ENCODE measurements at regions not wholly inside any gene's neighbourhood (a gene's known extent, or its start where the extent isn't known, plus 50 kb on each side); places are given as distances from the start of the nearest gene placed in this dataset.

DNA sequence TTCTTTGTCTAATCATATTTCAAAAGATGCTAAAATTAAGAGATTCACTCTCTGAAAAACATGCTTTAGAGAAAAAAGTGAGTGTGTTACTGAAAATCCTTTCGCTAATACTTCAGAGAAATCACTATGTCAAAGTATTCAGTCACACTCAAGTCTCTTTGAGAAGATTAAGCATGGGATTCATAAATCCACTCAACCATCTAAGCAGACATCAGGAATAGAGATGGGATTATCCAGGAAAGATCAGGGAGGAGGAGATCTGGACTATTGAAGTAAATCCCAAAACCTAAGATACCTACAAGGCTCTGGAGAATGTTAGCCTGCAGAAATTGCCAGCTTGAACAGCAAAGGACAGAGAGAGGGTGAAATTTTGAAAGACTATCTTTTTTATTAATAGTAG, 317.2 kb upstream of the ACO1 start:
- TF ChIP-seq ZNF274 (IDR thresholded peaks at IDR 0.05; ENCODE audit: borderline replicate concordance, extremely low read depth, low read length), result no peak
- no peak for TF ChIP-seq RAD21 (IDR thresholded peaks at IDR 0.05 in 1 of 2, conservative IDR thresholded peaks at IDR 0.05 in 1 of 2; ENCODE audit: low read depth in 2 of 2, low read length in 2 of 2)
- TF ChIP-seq EGR1 (IDR thresholded peaks at IDR 0.05; ENCODE audit: borderline replicate concordance, low read depth, low read length), result no peak
- TF ChIP-seq, protein P1, sequence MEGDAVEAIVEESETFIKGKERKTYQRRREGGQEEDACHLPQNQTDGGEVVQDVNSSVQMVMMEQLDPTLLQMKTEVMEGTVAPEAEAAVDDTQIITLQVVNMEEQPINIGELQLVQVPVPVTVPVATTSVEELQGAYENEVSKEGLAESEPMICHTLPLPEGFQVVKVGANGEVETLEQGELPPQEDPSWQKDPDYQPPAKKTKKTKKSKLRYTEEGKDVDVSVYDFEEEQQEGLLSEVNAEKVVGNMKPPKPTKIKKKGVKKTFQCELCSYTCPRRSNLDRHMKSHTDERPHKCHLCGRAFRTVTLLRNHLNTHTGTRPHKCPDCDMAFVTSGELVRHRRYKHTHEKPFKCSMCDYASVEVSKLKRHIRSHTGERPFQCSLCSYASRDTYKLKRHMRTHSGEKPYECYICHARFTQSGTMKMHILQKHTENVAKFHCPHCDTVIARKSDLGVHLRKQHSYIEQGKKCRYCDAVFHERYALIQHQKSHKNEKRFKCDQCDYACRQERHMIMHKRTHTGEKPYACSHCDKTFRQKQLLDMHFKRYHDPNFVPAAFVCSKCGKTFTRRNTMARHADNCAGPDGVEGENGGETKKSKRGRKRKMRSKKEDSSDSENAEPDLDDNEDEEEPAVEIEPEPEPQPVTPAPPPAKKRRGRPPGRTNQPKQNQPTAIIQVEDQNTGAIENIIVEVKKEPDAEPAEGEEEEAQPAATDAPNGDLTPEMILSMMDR (IDR thresholded peaks at IDR 0.05; ENCODE audit: control extremely low read depth in 1 of 3, insufficient read depth in 1 of 3, low read depth in 1 of 3, low read length in 3 of 3), result no peak
- no peak for TF ChIP-seq RFX5 (IDR thresholded peaks at IDR 0.05; ENCODE audit: borderline replicate concordance, low read depth, low read length)
- TF ChIP-seq POLR2A (IDR thresholded peaks at IDR 0.05; ENCODE audit: control extremely low read depth in 1 of 2, low read depth in 2 of 2, low read length in 2 of 2), result no peak
